ENCODE measurements at regions not wholly inside any gene's neighbourhood (a gene's known extent, or its start where the extent isn't known, plus 50 kb on each side); places are given as distances from the start of the nearest gene placed in this dataset.

- TF ChIP-seq CTCF (IDR thresholded peaks at IDR 0.05) (no peak), POLR2AphosphoS5 (IDR thresholded peaks at IDR 0.05) (no peak), EP300 (IDR thresholded peaks at IDR 0.05) (no peak), POLR2A (IDR thresholded peaks at IDR 0.05; ENCODE audit: low read depth) (no peak)
Observed at GRCh38 chr13:63438951-63439350, 2023.3 kb upstream of the PCDH20 start.

Data from esophagus muscularis mucosa (tissue), 4 donors.